GM18867 (cell line): ENCODE measurements at regions not wholly inside any gene's neighbourhood (a gene's known extent, or its start where the extent isn't known, plus 50 kb on each side); places are given as distances from the start of the nearest gene placed in this dataset.

Source experiments
- ATAC-seq: cut with Tn5 transposase; IDR thresholded peaks from one replicate; pipeline ENCODE4 v1.9.1; 2021; ENCODE audit warnings: mild to moderate bottlenecking, moderate library complexity; ENCODE audit not compliant: unreplicated experiment

DNA sequence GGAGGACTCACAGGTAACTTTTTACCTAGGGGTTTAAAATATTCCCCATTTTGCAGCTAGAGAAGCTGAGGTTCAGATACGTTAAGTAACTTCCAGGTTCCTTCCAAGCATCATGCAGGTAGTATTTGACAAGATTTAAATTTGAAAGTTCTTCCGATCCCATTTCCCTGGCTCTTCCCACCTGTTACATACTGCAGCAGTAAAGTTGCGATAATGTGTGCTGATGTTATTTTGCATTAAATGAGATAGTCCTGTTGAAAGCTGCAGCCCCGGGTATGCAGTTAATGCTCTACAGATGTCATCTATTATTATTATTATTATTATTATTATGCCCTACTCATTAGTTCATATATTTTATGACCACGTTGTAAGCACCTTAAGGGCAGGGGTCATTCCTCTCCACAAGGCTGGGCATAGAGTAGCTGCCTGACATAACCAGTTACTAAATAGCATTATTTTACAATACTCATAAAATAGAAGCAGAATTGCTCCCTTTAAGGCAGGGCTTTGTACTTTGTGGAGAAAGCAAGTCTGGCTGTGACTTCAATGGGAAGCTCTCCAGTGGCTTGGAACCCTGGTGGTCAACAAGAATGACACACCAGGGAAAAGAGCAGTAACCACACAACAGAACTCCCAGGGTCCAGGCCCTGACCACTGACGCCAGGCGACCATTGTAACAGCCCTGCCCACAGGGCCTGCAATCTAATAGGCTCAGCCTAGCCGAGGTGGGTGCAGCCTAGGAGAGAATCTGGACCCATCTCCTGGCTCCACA is 90.8 kb upstream of the CALM2 start:
- ATAC-seq, result no peak

DNA sequence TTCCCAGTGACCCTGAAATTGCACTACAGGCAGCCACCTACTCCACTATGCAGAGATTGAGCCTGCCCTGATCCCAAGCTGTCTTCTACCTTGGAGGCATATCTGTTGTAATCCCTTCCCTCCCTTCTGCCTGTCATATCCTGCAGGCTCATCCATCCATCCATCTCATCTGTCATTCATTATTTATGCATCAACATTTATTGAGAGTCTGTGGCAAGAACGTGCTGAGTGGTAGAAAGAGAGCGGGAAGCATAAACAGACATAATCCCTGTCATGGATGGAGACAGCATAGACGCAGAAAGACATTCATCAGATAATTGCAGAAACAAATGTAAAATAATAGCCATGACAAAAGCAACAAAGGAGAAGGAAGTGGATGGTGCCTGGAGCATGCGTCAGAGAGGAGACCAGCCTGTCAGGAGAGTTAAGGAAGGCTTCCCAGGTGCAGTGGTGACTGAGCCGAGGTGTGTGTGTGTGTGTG is 89.5 kb upstream of the CALM2 start:
- no peak for ATAC-seq

DNA sequence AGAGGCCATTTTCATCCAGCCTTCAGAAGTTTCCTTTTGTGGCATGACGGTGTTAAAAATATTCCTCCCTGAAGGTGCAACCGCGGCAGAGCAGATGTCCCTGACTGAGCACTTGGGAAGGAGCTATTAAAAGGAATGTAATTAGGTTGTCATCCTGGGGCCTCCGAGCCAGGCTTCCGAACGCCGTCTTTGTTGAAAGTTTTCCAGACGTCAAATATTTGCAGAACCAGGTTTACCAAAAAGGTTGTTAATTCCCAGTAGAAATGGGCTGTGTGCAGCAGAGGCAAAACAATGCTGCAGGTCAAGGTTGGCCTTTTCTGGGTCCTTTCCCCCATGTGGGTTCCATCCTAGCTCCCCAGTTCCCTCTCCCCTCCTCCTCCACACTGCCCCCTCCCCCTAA is 88.8 kb upstream of the CALM2 start:
- no peak for ATAC-seq

DNA sequence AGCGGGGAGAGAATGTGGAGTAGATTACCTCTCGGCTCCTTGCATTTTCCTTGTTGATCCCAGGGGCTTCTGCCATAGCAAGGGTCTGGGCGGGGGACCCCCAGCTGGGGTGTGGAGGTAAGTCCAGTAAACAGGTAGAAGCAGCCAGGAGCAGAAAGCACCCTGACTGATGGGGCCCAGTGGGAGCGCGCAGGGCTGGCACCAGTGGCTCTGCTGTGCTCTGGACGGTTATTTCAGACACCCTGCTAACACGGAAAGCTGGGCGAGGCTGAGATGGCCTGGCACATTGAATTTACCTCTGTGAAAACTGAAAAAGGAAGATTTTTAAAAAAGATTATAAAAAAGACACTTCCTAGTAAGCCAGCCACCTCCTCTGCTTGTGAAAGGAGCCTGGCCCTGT is 88.4 kb upstream of the CALM2 start:
- no peak for ATAC-seq

GRCh38 chr2:47264143-47264542 is 87.8 kb upstream of the CALM2 start:
- ATAC-seq, result no peak

DNA sequence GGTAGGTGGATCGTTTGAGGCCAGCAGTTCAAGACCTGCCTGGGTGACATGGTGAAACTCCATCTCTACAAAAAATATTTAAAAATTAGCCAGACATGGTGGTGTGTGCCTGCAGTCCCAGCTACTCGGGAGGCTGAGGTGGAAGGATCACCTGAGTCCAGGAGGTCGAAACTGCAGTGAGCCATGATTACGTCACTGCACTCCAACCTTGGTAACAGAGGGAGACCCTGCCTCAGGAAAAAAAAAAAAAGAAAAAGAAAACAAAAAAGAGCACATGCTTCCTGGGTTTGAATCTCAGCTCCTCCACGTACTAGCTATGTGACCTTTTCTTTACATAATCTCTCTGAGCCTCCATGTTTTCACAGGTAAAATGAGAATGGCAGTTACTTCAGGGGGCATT is 86.3 kb upstream of the CALM2 start:
- no peak for ATAC-seq

DNA sequence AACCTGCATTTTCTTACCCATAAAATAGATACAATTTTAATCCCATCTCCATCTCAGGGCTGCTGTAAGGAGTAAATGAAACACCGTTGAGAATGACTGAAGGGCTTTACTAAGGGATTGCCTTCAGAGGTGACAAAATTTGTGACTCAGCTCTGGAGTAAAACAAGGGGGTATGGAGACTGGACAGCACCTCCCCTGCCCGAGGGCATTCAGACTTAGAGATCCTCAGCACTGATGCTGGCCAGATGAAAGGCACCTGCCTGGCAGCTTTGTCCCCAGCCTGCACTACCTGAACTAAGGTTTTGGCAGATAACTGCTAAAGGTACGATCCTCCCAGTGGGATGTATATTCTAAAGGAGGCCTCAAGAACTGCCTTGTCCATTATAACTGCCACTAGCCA is 84.7 kb upstream of the CALM2 start:
- no peak for ATAC-seq

DNA sequence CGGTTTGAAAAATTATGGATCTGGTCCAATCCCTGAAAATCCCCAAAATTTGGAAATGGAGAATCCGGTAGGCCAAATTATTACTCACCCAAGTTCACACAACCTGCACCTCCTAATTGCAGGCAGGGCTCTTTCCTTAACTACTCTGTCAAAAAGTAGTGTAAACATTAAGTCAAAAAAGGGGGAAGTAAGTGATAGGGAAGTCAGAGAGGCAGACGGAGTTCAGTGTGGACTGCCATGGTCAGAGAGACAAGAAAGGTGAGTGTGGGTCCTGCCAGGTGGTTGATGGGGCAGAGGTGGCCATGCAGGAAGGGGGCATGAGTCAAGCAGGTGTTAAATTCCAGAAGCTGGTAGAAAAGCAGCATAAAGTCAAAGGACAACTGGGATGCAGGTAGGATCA is 83.5 kb upstream of the CALM2 start:
- ATAC-seq, result no peak

- peak; percentile 58 for ATAC-seq
These were observed 81.6 kb upstream of the CALM2 start for GRCh38 chr2:47257946-47258348.

DNA sequence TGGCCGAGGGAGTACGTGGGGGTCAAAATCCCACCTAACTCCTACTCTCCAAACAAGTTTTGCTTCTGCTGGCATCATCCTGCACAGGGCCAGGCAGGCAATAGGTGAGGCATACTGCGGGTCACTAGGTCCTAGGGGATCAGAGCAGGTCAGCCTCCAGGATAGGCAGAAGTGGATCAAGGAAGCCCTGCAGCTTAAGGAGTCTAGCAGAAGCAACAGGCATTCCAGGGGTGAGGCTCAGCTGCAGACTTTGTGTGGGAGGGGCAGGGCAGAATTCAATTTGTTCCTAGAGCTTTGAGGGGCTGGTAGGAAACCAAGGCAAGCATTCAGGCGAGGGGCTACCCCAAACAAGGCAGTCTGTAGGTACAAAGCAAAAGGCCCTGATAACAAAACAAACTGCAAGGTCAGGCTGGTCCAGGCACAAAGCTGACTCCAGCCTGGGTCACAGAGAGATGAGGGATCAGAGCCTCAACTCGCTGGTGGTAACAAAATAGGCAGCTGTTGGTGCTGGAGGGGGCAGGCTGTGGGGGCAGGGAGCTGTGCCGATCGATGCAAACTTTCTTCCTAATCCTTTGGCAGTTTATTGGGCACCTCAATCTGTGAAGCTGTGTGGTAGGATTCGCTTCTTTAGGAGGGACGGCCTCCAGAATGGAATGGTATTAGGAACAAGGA is 80.2 kb upstream of the CALM2 start:
- ATAC-seq, result no peak

DNA sequence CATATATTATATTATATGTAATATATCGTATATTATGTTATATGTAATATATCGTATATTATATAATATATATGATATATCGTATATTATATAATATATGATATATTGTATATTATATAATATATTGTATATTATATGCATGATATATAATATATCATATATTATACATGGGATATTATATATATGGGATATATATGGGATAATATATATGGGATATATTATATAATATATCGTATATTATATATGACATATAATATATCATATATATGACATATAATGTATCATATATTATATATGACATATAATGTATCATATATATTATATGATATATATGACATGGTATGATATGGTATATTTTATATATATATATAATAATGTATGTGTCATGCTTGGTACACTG is 79.5 kb upstream of the CALM2 start:
- ATAC-seq, result no peak

- no peak for ATAC-seq
These were observed 78.2 kb upstream of the CALM2 start for GRCh38 chr2:47254464-47254863.

DNA sequence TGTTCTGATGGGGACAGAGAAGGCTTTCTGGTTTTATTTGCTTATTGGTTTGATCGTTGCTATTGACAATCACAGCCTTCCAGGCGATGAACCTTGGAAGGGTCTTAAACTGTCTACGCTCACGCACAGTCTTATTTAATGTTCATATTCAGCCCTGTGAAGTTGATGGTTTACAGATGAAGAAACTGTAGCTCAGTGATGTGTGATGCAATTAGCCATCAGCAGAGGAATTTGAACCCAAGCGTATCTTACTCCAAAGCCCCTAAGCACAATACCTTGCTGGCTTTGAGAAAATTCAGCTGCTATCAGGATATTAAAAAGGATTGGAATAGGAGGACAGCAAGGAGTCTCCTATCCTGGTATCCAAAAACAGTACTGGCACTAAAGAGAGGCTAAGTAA is 77.1 kb upstream of the CALM2 start:
- no peak for ATAC-seq

DNA sequence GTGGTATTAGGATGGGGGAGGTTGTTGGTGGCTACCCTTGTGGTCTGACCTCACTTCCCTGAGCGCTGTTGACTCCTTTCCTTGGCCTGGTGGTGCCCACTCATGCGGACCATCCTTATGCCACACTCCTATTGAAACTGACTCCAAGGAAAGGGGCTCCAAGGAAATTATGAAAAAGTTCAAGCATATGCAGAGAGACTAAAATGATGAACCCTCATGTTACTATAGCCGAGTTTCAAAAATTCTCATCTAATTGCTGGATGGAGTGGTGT is 75.0 kb upstream of the CALM2 start:
- ATAC-seq, result no peak

GRCh38 chr2:47250586-47251403 is 74.5 kb upstream of the CALM2 start:
- no peak for ATAC-seq

DNA sequence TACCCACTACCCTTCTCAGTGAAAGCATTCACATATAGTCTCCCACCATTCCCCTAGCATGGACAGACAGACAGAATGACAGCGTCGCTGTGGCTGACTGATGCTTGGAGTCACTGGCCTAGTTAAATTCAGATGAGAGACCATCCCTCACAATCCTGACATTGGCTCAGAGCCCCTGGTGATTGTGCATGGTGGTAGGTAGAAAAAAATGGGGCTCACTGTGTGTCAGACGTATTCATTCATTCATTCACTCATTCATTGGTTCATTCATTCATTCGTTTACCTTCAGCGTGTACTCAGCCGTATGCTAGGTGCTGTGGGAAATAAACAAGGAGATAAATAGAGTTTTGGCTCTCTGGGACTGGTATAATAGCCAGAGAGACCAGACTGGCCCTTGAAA is 73.6 kb upstream of the CALM2 start:
- no peak for ATAC-seq

DNA sequence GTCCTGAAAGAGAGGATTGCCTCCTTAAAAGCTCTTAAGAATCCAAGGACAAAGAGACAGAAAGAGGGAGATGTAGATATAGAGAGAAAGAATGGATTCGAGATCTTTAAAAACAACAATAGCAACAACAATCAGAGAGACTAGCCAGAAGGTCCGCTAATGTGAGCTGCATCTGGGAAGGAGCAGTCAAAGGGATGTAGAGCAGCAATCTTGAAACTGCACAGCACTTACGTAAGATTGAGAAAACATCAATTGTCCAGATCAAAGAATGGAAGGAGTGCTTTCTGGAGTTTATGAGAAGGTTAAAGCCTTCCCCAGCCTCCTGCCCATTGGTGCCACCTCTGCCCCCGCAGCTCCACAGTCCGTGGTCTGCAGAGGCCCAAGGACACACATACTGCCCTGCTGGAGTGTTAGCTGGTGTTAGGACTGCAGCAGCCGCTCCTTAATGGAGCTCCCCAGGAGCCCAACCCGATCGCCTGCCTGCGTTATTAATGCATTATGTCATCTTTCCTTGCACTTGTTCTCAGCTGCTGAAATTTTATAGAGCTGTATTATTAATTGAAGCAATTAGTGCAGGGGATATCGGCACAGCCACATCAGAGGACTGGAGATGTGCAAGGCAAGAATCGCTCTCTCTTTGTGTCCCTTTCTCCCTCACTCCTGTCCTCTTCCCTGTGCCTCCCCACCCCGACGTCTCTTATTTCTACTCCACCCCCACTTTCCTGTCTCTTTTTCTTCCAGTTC is 73.0 kb upstream of the CALM2 start:
- no peak for ATAC-seq

- ATAC-seq, result no peak
These were observed 67.4 kb upstream of the CALM2 start for GRCh38 chr2:47243596-47244323.

GRCh38 chr2:47241715-47242114 is 65.4 kb upstream of the CALM2 start:
- ATAC-seq, result no peak

DNA sequence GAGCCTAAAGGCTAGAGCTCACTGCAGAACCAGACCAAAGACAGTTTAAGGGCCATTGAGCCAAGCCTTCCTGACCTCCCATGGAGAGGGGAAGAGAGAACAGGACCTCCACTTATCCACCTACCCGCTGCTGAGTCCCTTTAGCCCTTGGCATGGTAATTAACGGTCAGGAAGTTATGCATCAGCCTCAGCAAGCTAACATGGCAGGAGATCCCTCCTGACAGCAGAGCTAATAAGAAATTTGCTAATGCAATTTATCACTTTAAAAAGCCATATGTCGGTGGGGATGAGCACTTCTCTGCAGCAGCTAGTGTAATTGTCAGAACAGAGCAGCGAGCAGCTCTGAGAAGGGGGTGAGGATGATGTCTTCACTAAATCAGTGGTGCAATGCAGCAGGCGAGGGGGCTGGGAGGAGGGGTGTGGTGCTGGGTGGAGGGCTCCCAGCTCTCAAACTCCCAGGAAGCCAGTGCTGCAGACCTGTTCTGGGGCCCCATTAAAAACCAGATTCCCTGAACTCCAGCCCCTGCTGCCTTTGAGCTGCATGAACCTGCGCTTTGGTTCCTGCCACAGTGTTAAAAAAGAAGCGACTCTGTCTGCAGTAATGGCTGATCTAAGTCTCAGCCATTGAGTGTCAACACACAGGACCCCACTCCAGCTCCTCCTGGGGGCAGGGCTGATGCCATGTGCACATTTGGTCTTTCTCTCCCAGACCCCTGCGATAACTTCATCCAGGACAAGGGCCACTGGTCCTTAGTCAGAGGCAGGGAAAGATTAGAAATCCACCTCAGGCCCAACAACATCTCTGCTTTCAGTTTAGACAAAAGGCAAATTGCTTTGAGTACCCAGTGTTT is 63.0 kb upstream of the CALM2 start:
- ATAC-seq, result no peak
